BLaER1 (cell line): ENCODE measurements at regions not wholly inside any gene's neighbourhood (a gene's known extent, or its start where the extent isn't known, plus 50 kb on each side); places are given as distances from the start of the nearest gene placed in this dataset.

ENCODE experiments used
- H3K27ac ChIP-seq: shearing (Covaris generic); formaldehyde crosslinking; 2 replicates; pipeline ENCODE4 v1.8.1; 2022
- H3K27me3 ChIP-seq: shearing (Covaris generic); formaldehyde crosslinking; 2 replicates; pipeline ENCODE4 v1.8.1; 2022
- H3K36me3 ChIP-seq: shearing (Covaris generic); formaldehyde crosslinking; 2 replicates; pipeline ENCODE4 v1.8.1; 2022
- H3K4me1 ChIP-seq: shearing (Covaris generic); formaldehyde crosslinking; 2 replicates; pipeline ENCODE4 v1.8.1; 2022
- H3K4me2 ChIP-seq: shearing (Covaris generic); formaldehyde crosslinking; 2 replicates; pipeline ENCODE4 v1.8.1; 2022
- H3K4me3 ChIP-seq: shearing (Covaris generic); formaldehyde crosslinking; 2 replicates; pipeline ENCODE4 v1.8.1; 2022
- H3K9ac ChIP-seq: shearing (Covaris generic); formaldehyde crosslinking; 2 replicates; pipeline ENCODE4 v1.8.1; 2022
- H3K9me3 ChIP-seq: shearing (Covaris generic); formaldehyde crosslinking; 2 replicates; pipeline ENCODE4 v1.8.1; 2022
- H4K20me1 ChIP-seq: shearing (Covaris generic); formaldehyde crosslinking; 2 replicates; pipeline ENCODE4 v1.8.1; 2022
- Cebpa-rat ChIP-seq: shearing (Covaris generic); IDR thresholded peaks from 2 replicates; pipeline ENCODE4 v1.8.1; 2022

GRCh38 chr12:111203969-111204368 is 164.9 kb downstream of the PHETA1 start:
- H4K20me1 ChIP-seq = no peaks in the 10 kb centered on the region; the same call in 1 of the 2 replicates
- H3K4me1 ChIP-seq = no peaks in the 10 kb centered on the region
- no peak overlapping the region for H3K9ac ChIP-seq
- H3K4me3 ChIP-seq = no peak overlapping the region
- no peak for TF ChIP-seq Cebpa-rat
- H3K27me3 ChIP-seq = no peaks in the 10 kb centered on the region
- H3K36me3 ChIP-seq = no peaks in the 10 kb centered on the region
- no peaks in the 10 kb centered on the region for H3K9me3 ChIP-seq
- H3K27ac ChIP-seq = no peak overlapping the region
- H3K4me2 ChIP-seq = no peak overlapping the region

DNA sequence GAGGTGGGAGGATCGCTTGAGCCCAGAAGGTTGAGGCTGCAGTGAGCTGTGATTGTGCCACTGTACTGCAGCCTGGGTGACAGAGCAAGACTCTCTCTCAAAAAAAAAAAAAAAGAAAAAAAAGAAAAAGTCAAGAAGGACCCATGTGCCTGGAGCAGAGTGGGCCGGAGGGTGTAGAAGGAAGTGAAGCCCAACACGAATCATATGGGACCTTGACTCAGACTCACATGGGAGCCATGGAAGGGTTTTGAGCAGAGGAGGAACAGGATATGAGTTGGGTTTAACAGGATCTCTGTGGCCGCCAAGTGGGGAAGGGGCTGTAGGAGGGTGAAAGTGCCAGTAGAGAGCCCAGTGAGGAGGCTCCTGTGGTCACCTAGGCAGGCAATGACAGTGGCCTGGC is 165.4 kb downstream of the PHETA1 start:
- Histone ChIP-seq H3K9ac (no peak overlapping the region), H3K27ac (no peak overlapping the region), H3K4me3 (no peak overlapping the region), H3K9me3 (no peaks in the 10 kb centered on the region), H3K4me1 (no peaks in the 10 kb centered on the region), H3K4me2 (no peak overlapping the region), H3K36me3 (no peaks in the 10 kb centered on the region), H4K20me1 (no peaks in the 10 kb centered on the region; the same call in 1 of the 2 replicates), H3K27me3 (no peaks in the 10 kb centered on the region)
- TF ChIP-seq Cebpa-rat = no peak

DNA sequence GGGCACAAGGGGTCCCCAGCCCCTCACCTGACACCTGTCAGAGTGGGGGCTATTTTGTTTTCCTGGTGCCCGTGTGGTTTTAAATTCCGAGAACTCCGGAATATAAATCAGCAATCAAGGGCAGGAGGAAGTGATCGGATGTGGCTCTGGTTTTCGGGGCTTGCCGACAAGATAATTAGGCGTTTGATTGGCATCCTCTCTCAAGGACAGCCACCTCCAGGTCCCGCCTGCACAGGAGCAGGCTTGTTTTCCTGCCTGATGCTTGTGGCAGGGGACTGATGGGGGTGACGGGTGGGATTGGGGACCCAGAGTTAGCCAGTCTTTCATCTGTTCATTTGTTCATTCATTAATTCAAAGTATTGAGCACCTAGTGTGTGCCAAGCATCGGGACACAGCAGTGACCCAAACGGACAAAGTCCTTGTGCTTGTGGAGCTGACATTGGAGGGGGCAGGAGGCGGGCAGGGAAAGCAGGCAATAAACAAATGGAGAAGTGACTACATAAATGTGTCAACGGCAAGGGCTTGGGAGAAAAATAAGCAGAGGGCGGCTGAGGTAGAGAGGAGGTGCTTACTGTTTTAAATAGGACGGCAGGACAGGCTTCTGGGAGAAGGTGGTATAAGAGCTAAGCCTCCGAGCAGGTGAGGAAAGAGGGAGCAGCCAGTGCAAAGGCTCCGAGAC is 166.5 kb downstream of the PHETA1 start:
- no peak overlapping the region for H3K27ac ChIP-seq
- H3K4me2 ChIP-seq = no peak overlapping the region
- no peaks in the 10 kb centered on the region for H3K27me3 ChIP-seq
- H3K36me3 ChIP-seq = no peaks in the 10 kb centered on the region
- no peaks in the 10 kb centered on the region for H3K4me1 ChIP-seq
- no peaks in the 10 kb centered on the region for H3K9me3 ChIP-seq
- H3K4me3 ChIP-seq = no peak overlapping the region
- H3K9ac ChIP-seq = no peak overlapping the region
- no peaks in the 10 kb centered on the region; the same call in 1 of the 2 replicates for H4K20me1 ChIP-seq
- no peak for TF ChIP-seq Cebpa-rat

GRCh38 chr12:111201495-111202236 is 167.2 kb downstream of the PHETA1 start:
- H3K9me3 ChIP-seq = no peaks in the 10 kb centered on the region

DNA sequence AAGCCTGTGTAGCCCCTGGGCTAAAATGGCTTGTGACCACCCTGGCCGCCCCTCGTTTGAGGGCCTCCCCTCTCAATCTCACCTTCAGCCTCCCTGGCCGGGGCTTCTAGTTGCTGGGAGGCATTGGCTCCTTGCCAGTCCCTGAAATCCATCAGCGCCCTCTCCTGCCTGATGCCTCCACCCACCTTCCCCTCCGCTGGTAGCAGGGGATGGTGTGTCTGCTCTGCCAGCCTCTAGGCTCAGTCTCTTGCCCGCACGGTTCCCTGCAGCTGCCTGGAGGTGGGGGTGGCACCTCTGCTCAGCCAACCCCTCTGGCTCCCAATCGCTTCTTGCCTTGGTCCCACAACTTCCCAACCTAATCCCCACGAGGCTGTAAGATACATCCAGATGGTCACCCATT is 167.9 kb downstream of the PHETA1 start:
- Histone ChIP-seq H3K27me3 (no peaks in the 10 kb centered on the region), H3K9ac (no peak overlapping the region), H3K36me3 (no peaks in the 10 kb centered on the region), H3K9me3 (no peaks in the 10 kb centered on the region), H3K4me2 (no peak overlapping the region), H3K4me3 (no peak overlapping the region), H3K4me1 (no peaks in the 10 kb centered on the region), H4K20me1 (no peaks in the 10 kb centered on the region; the same call in 1 of the 2 replicates), H3K27ac (no peak overlapping the region)
- TF ChIP-seq Cebpa-rat = no peak

More at GRCh38 chr12:111201495-111202236, 167.2 kb downstream of the PHETA1 start:
- Histone ChIP-seq H3K4me3 (no peak overlapping the region), H3K4me1 (no peaks in the 10 kb centered on the region), H3K27ac (no peak overlapping the region), H3K4me2 (no peak overlapping the region), H3K27me3 (no peaks in the 10 kb centered on the region), H4K20me1 (no peaks in the 10 kb centered on the region; the same call in 1 of the 2 replicates), H3K36me3 (no peaks in the 10 kb centered on the region), H3K9ac (no peak overlapping the region)
- TF ChIP-seq Cebpa-rat = no peak

DNA sequence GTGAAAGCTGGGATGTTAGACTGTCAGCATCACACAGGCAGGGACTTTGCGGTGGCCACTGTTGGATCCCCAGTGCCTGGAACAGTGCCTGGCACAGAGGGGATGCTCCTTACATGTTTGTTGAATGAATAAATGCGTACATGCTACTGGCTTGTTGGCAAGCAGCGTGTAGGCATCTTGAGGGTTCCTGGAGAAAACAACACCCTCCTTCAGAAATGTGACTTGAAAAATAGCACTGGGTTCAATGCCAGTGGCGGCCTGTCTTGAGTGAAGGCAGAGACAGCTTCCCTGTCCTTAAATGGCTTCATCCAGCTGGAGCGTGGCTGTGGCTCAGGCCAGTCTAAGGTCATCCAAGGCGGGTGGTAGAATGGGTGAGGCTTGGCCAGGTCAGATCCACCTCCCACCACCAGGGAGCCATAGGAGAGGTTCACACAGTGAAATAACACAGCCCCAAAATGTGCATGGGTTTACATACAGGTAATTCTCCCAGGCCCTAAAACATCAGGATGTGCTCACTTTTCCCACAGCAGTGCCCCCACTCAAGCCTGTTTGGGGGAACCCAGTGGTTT is 171.4 kb downstream of the PHETA1 start:
- no peaks in the 10 kb centered on the region for H3K36me3 ChIP-seq
- no peaks in the 10 kb centered on the region for H3K27me3 ChIP-seq
- H4K20me1 ChIP-seq = no peaks in the 10 kb centered on the region; the same call in 1 of the 2 replicates
- no peaks in the 10 kb centered on the region for H3K4me1 ChIP-seq
- H3K27ac ChIP-seq = no peak overlapping the region
- H3K4me2 ChIP-seq = no peak overlapping the region
- no peak overlapping the region for H3K9ac ChIP-seq
- no peaks in the 10 kb centered on the region for H3K9me3 ChIP-seq
- no peak for TF ChIP-seq Cebpa-rat
- H3K4me3 ChIP-seq = no peak overlapping the region

- H3K9ac ChIP-seq = no peak overlapping the region
- no peaks in the 10 kb centered on the region; the same call in 1 of the 2 replicates for H4K20me1 ChIP-seq
- no peaks in the 10 kb centered on the region for H3K27me3 ChIP-seq
- H3K27ac ChIP-seq = no peak overlapping the region
- no peaks in the 10 kb centered on the region for H3K9me3 ChIP-seq
- no peaks in the 10 kb centered on the region for H3K4me1 ChIP-seq
- H3K4me3 ChIP-seq = no peak overlapping the region
- H3K36me3 ChIP-seq = no peaks in the 10 kb centered on the region
- H3K4me2 ChIP-seq = no peak overlapping the region
- TF ChIP-seq Cebpa-rat = no peak
Measured at GRCh38 chr12:111196532-111196931, 172.4 kb downstream of the PHETA1 start.

DNA sequence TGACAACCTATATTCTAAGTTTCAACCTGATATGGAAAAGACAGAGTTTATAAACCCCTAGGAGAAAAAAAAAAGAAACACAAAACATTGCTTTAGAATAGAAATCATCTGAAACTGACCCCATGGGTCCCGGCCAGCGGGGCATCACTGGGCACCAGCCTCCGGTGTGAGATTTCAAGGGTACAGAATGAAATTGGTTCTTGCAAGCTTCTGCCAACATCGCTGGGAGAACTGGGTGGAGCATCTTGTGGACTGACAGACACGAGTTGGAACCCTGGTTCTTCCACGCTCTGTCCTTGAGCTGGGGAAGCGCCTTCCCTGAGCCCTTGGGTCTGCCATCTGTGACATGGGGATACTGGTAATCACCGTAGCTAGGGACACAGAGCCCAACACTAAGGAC is 173.6 kb downstream of the PHETA1 start:
- Histone ChIP-seq H3K27ac (no peak overlapping the region), H3K4me1 (no peaks in the 10 kb centered on the region), H3K9me3 (no peaks in the 10 kb centered on the region), H3K4me3 (no peak overlapping the region), H3K27me3 (no peaks in the 10 kb centered on the region), H3K4me2 (no peak overlapping the region), H3K36me3 (no peaks in the 10 kb centered on the region), H4K20me1 (no peaks in the 10 kb centered on the region), H3K9ac (no peak overlapping the region)
- TF ChIP-seq Cebpa-rat = no peak

GRCh38 chr12:111194703-111195051 is 174.2 kb downstream of the PHETA1 start:
- H4K20me1 ChIP-seq = no peaks in the 10 kb centered on the region
- no peak overlapping the region for H3K4me2 ChIP-seq
- H3K27me3 ChIP-seq = no peaks in the 10 kb centered on the region
- no peak for TF ChIP-seq Cebpa-rat
- no peak overlapping the region for H3K9ac ChIP-seq
- H3K4me1 ChIP-seq = no peaks in the 10 kb centered on the region
- H3K36me3 ChIP-seq = no peaks in the 10 kb centered on the region
- no peak overlapping the region for H3K4me3 ChIP-seq
- H3K27ac ChIP-seq = no peak overlapping the region
- H3K9me3 ChIP-seq = no peaks in the 10 kb centered on the region

DNA sequence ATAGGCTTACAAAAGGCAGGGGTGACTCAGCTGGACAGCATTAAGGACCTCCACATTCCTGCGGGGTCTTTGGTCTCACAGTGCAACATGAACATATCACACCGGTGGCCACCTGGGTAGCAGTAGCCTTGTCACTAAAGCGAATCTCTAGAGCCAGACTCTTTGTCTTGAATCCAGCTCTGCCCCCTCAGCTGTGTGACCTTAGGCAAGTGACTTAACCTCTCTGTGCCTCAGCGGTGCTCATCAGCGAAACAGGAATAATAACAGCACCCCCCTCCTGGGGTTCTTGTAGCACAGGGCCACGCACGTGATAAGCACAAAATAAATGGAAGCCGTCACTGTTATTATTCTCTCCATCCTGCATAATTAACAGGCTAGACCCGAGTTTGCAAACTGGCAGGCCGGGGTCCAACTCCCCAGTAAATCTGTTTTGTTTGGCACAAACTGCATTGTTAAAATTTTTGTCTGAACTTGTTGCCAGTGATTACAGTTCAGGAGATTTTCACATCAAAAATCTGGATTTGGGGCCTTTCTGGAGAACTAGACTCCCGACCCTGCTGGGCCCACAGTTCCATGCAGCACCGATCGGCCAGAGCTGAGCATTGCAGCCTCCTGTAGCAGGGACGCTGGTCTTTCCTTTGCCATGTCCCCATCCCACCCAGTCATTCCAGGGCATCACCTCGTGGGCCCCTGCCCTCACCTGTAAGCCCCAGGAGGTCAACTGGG is 174.8 kb downstream of the PHETA1 start:
- no peaks in the 10 kb centered on the region for H3K9me3 ChIP-seq
- no peak overlapping the region for H3K4me3 ChIP-seq
- no peaks in the 10 kb centered on the region for H3K27me3 ChIP-seq
- no peaks in the 10 kb centered on the region for H3K36me3 ChIP-seq
- H3K27ac ChIP-seq = no peak overlapping the region
- TF ChIP-seq Cebpa-rat = no peak
- no peaks in the 10 kb centered on the region for H4K20me1 ChIP-seq
- H3K4me1 ChIP-seq = no peaks in the 10 kb centered on the region
- no peak overlapping the region for H3K9ac ChIP-seq
- H3K4me2 ChIP-seq = no peak overlapping the region
